ENCODE measurements at regions not wholly inside any gene's neighbourhood (a gene's known extent, or its start where the extent isn't known, plus 50 kb on each side); places are given as distances from the start of the nearest gene placed in this dataset.
"Not testable (repeated sequence)": the region's sequence is repeated elsewhere in the genome, so short reads cannot be mapped to it uniquely, and the experiment has no call there.

DNA sequence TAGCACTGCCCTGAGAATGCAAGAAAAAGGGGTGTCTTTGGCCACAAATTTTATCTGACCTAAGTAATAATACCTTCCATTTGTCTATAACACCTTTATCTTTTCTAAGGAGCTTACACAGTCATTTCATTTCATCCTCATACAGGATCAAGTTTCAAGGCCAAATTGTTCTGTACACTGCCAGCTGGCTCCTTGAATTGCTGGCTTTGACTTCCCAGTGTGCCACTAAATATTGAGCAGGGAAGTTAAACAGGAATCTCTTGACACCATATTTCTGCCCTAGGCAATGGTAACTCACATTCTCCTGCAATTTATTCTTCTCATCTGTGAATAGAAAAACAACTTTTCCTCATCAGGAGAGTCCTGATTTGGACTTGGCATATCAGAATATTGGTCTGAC is 195.1 kb upstream of the LRP1B start:
- no peak for DNase-seq (ENCODE audit: low spot score)

DNA sequence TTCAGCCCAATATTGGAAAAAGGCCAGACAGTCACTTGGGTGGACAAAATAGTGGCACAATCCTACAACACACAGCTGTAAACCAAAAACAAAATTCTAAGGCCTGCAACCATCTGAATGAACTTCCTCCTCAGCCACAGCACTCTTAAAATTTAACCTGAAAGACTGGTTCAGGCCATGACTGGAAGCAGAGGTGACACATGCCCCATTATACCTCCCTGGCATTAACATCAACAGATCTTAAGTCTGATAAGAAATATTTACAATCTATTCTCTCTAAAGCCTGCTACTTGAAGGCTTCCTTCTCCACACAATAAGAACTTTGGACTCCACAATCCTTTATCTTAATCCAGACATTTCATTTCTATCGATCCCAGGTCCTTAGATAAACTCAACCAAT is 192.4 kb upstream of the LRP1B start:
- no peak for DNase-seq (ENCODE audit: low spot score)

DNA sequence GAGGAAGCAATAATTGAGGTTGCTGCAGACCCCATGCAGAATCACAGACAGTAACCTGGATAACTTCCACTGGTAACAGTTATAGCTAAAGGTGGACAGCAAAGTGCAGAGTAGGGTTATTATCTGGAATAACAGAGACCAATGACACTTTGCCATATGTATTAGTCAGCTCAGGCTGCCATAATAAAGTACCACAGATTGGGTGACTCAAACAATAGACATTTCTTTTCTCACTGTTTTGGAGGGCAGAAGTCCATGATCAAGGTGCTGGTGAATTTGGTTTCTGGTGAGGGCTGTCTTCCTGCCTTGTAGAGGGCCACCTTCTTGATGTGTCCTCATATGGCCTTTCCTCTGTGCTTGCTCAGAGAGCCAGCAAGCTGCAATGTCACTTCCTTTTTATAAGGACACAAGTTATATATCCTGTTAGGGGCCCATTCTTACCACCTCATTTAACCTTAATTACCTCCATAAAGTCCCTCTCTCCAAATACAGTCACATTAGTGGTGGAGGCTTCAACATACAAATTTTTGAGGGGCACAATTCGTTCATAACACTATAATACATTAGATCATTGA is 191.0 kb upstream of the LRP1B start:
- no peak for DNase-seq (ENCODE audit: low spot score)

DNA sequence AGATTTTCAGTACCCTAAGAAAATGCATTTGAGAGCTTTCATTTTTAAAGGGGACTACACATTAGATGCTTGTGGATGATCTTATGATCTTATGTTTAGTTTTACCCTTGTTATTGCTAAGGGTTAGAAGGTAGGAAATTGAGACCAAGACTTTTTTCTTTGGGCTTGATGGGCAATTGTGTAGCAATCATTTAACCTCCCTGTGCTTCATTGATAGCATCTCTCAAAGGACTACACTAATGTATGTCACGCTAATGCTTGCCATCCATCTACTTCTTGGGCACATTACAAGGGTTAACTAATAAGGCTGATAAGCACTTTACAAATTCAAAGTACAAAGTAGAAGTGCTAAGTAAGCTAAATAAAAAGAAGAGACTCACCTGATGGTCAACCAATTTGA is 189.3 kb upstream of the LRP1B start:
- no peak for DNase-seq (ENCODE audit: low spot score)

DNA sequence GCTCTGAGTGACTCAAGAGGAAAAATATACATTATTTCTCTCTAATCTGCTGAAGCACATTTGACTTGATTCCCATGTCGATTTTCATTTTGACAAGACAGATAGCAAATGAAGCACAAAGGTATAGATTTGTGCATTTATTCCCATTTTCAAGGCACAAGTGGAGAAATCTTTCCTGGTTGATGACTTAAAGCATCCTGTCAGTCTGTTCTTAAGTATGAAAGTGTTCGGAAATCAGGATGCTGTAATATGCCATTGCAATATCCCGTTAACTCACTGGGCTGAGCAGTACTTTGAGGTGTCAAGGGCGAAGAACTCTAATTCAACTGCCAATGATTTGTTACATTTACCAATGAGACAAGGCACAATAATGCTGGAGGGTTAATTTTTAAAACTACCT is 185.2 kb upstream of the LRP1B start:
- DNase-seq (ENCODE audit: low spot score) = no peak

DNA sequence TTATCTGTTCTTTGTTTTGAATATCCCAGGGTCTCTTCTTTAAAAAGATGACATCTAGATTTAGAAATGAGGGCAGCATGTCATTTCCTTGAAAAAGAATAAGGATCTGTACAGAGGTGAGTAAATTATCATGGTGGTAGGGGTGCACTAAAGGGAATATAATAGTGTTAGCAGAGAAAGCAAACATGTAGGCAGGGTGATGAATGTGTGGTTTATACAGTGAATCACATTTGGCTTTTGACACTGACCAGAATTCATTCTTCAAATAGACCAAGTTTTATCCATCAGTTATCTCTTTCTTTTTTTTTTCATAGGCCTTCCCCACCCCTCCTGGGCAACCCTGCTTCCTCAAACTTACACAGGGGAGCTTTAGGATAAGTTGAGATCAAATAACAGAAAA is 184.5 kb upstream of the LRP1B start:
- no peak for DNase-seq (ENCODE audit: low spot score)

DNA sequence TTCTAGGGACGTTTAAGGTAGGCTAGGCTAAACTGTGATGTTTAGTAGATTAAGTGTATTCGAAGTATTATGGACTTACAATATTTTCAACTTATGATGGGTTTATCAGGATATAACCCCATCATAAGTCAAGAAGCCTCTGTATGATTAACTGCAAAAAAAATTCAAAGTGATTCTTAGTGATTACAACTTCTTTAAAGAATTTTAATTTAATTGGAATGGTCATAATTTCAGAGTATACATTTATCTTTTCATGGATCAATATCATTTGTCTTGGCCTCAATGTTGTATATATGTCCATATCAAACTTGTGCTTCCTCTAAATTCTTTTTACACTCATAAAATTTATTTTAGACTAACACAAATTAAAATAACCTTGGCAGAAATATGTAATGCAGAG is 183.3 kb upstream of the LRP1B start:
- no peak for DNase-seq (ENCODE audit: low spot score)

DNA sequence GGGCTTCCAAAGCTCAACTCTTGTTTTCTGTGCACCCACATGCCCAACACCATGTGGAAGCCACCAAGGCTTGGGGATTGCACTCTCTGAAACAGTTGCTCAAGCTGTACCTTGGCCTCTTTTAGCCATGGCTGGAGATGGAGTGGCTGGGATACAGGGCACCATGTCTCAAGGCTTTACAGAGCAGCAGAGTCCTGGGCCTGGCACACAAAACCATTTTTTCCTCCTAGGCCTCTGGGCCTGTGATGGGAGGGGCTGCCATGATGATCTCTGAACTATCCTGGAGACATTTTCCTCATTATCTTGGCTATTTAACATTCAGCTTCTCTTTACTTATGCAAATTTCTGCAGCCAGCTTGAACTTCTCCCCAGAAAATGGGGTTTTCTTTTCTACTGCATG is 179.7 kb upstream of the LRP1B start:
- no peak for DNase-seq (ENCODE audit: low spot score)

DNA sequence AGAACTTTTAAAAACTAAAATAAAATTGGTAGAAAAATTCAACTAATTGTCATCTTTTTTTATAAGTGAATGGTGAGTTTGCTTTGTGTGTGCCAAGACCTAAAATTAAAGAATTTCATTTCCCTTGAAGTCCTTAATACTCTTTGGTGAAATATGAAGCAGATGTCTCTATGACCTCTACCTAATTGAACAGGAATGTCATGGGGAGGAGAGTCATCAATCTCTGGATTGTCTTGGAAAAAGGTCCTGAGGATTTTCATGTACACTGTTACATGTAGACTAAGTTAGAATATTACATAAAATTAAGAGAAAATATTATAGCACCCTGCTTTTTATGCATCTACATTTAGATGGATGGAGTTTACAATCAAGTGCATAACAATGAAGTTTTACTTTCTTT is 177.9 kb upstream of the LRP1B start:
- DNase-seq (ENCODE audit: low spot score) = no peak

DNA sequence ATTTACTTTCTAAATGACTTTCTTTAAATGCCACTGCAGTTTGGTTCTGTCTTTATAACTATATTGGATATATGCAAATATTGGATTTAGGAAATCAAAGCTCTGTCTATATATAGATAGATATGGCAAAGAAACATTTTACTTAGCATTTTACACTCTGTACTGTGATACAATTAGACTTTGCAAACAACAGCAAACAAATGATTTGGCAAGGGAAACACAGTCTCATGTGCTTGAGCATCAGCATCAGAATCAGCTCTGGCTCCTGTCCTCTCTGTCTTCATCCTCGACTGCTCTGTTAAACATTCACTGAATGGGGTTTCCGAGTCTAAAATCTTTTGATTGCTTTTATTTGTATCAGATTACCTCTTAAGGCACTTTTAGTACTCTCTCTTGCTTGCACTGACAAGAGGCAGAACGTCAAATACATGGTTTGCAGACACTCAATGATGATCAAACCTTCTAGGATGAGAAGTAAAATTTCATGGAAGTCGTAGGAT is 176.8 kb upstream of the LRP1B start:
- no peak for DNase-seq (ENCODE audit: low spot score)

DNA sequence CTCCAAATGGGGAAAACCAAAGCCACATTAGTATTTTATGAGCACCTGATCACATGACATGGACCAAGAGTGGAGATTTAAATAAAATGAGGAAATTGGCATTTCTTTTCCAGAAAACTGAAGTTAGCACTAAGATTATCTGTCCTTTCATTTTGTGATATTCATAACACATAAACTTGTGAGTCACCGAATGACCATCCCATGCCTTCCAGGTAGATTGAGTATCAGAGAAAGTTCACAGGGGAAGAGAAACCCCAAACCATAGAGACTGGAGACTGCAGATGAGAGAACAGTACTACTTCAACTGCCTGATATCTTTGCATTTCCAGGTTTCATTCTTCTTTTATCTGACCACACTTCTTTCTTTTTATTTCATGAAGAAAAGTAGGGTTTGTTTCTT is 176.3 kb upstream of the LRP1B start:
- no peak for DNase-seq (ENCODE audit: low spot score)

DNA sequence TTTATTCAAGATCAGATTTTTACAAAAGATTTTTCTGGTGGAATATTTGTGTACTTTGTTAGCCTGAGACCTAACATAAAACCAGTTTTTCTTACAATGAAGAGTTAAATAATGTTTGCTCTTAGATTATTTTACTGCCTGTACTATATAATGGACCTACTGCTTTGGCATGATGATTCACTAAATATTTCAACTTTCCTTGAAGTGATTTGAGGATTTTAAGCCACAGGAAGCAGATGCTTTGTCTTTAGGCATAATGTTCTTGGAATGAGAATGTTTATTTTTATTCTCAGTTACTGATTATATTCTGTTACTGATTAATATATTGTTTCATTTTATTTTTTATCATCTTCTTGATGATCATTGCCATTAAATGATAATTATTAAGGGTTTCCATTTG is 175.3 kb upstream of the LRP1B start:
- no peak for DNase-seq (ENCODE audit: low spot score)

DNA sequence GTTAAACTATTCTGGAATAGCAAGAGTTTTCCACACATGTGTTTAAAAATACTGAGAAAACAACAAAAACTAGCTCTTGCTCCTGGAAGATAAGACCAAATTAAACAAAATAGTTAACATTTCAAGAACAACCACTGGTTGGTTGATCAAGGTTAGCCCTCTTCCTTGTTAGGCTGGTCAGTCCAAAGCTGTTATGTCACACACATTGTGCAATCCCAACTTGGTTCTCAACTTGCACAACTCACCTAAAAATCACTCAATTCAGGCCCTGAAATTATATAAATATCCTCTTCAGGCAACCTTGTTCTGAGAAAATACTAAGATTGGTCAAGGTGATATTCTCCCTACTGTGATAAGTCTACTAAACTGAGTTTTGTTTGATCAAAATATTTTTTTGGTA is 169.7 kb upstream of the LRP1B start:
- no peak for DNase-seq (ENCODE audit: low spot score)

DNA sequence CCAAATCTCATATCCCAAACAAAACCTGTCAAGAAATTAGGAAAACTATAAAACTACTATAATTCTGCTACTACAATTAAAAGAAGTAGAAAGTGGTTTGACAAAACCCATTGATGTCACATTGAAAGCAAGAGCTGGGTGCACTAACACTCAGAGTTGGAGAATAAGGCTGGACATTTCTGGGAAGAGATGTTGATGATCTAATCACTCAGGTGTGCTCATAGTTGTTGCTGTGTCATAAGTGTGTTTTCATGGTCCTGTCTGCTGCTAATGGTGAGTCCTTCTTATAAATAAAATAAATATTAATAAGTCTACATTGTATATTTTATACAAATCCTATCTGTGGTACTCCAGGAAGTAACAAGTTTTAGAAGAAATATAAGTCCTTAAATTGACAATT is 168.2 kb upstream of the LRP1B start:
- DNase-seq (ENCODE audit: low spot score) = no peak

DNA sequence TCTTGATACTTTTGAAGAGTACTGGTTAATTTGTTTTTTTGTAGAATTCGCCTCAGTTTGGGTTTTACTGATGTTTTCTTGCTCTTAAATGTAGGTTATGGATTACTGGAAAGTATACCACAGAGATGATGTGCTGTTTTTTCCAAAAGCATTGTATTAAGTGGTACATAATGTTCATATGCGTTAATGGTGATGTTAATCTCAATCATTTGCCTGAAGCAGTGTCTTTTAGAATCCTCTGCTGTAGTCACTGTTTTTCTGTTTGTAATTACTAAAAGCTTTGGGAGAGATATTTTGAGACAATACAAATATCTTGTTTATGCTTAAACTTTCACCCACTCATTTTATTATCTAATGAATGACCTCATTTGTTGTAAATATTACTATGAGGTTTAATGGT is 163.4 kb upstream of the LRP1B start:
- no peak for DNase-seq (ENCODE audit: low spot score)

DNA sequence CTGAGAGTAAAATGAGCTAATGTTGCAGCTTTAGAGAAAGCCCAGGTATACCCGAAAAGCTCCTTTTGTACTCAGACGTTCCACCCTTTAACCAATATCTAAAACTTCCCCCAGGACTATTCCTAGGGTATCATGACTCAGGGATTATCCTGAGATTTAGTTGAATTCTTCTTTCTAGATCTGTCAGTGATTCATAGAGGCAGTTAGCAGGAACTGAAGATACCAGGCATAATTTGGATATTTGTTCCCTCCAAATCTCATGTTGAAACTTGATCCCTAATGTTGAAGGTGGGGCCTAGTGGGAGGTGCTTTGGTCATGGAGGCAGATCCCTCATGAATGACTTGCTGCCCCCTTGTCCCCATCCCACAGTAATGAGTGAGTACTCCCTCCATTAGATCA is 161.2 kb upstream of the LRP1B start:
- DNase-seq (ENCODE audit: low spot score) = no peak

DNA sequence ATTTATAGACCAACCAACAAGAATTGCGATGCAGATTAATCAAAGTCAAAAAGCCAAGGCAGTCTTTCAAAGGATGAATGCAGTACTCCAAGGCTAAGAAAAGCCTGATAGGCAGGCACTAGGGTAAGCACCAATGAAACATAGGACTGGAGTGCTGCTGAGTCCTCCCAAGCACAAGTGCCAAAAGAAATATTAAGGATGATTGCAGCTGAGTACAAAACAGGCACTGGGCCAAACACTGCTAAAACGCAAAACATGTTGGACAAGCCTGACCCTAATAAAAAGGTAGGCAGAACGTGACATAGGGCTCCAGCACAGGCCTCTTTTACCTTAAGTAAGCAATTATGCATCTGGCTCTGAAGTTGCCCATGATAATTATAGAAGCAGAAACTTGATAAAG is 160.1 kb upstream of the LRP1B start:
- DNase-seq (ENCODE audit: low spot score) = no peak

DNA sequence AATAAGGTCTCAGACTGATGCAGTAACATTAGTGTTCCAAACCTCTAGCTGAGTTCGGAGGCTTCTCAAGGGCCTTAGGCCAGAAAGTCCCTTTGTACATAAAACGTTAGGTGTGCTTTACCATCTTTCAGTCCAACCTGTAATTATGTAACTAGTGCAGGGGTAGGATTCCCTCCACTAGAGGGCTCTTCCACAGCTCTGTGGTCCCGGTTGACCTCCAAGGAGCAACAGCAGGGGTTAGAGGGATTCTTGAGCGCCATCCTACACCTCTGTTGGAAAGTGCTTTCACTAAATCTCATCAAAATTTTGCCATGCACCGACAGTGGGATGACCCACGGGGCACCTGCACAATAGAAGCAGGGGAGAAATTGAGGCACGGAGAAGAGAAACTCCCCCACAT is 155.8 kb upstream of the LRP1B start:
- peak; percentile 30 for DNase-seq (ENCODE audit: low spot score)

DNA sequence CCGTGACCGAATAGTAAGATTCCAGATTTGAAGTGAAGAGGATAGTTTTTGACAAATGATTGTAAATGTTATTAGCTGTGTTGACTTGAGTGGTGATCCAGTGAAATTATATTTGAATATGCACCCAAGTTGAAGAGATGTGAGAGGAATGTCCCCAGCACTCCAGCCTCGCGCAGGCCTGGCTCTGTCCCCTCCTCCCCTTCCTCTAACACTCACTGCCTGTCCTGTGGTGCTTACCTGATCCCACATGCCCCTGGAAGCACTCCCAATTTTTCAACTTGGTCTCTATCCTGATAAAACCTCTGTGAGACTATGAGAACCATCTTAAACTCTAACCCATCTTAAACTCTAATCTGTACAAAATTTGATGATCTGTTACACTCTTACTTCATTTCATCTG is 154.7 kb upstream of the LRP1B start:
- DNase-seq (ENCODE audit: low spot score) = no peak

DNA sequence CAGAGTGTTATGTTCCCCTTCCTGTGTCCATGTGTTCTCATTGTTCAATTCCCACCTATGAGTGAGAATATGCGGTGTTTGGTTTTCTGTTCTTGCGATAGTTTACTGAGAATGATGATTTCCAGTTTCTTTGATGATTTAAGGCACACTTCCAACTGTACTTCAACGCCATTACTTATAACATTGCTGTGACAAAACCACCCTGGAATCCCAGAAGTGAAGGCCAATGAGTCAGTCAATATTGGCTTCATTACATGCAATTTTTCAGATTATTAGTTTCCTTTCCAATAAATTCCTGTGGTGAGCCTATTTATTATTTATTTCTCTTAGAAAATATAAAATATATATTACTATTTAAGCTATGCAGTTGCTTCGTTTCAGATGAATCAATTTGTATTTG is 153.5 kb upstream of the LRP1B start:
- DNase-seq (ENCODE audit: low spot score) = not testable (repeated sequence)

DNA sequence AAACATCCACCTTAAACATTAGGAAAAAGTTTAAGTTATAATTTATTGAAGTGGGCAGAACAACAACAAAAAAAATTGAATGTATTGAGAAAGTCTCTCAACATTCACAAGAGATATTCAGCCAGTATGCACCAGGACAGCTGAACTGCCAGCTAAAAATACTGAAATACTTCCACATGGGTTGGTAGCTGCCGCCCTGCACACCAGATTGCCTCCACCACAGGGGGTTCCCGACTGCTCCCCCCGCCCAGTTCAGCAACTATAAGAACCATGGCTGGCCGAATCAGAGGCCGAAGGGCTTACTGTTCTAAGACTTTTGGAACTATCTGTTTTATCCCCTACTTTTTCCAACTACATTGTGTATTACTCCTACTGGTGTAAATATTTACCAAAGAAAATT is 150.0 kb upstream of the LRP1B start:
- no peak for DNase-seq (ENCODE audit: low spot score)

DNA sequence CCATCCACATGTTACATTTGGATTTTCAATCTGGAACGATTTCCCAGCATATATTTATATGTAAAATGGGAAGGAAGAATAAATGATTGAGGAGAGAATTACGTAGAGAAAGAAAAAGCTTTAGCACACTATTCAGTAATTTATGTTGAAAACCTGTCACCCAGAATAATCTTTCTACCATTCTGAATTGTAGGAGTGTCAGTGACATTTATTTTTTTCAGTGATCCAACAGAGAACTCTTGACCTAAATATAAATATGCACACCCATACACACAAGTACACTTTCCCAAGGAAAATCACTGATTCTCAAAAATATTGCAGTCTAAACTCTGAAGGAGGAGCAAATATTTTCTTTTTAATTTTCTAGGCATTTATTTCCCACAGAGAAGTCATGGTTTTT is 140.2 kb upstream of the LRP1B start:
- no peak for DNase-seq (ENCODE audit: low spot score)

DNA sequence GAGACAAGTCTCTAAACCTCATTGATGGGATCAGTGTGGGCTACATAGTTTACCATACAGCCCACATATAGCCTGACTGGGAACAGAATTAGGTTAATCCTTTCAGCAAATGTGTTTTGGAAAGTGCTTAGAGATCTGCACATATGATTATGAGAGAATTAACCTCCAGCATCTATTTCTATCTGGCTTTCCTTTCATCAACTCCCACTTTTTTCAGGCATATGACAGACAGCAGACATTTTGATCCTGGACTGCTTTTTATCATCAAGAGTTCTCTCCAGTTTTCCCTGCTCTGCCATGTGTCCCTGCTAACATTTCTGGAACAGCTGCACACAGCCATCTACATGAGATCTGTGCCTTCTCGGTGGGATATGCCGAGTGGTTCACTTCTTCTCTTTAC is 139.5 kb upstream of the LRP1B start:
- no peak for DNase-seq (ENCODE audit: low spot score)

DNA sequence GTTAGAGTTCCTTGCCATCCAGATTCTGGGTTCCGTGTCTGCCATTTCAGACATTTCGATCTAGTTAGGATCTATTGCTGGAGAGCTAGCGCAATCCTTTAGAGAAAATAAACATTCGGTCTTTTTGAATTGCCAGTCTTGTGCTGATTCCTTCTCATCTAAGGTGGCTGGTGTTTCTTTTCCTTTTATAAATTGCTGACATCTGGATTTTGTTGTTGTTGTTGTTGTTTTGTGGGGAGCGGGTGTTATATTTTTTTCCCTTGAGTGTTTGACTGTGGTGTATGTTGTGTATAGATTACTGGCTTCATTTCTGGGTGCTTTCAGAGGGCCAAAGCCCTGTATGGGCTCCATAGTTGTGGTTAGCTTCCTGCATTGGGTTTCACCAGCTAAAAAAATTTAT is 128.5 kb upstream of the LRP1B start:
- DNase-seq (ENCODE audit: low spot score) = no peak

DNA sequence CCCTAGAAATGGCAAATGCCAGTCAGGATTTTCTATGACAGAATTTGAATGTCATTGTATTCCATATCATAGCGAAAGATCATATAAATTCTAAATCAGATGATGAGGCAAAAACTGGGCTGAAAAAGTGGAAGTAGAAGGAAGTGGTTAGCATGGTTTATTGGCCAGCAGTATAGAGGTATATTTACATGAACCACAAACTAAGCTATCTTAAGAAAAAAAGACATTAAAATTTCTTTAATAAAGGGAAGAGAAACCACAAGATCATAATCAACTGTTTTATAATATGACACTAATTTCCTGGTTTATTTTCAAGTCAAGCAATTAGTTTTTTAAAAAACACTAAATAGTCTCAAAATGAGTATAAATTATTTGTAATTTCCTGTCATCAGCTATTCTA is 123.2 kb upstream of the LRP1B start:
- peak; percentile 41 for DNase-seq (ENCODE audit: low spot score)

All from germinal center (tissue), 1 donor.